Right lobe of liver (tissue), 6 donors: ENCODE measurements at regions not wholly inside any gene's neighbourhood (a gene's known extent, or its start where the extent isn't known, plus 50 kb on each side); places are given as distances from the start of the nearest gene placed in this dataset.

ENCODE experiments used
- ATAC-seq, 4 donors: fragments of 200-7000 bp; cut with Tn5 transposase; one replicate each; pipeline ENCODE4 v1.9.1; 2020; ENCODE audit warnings: mild to moderate bottlenecking in 4 of 4, moderate library complexity in 4 of 4
- DNase-seq, 3 donors: peaks; one replicate each; pipeline ENCODE4 v3.0.0-alpha.2; 2020
- H3K27ac ChIP-seq, 3 donors: fragments of 200-600 bp; one replicate each; pipeline ENCODE4 v1.8.0; 2022
- H3K27me3 ChIP-seq, 2 donors: fragments of 200-600 bp; one replicate each; pipeline ENCODE4 v1.8.0; 2022
- H3K36me3 ChIP-seq, 4 donors: fragments of 200-600 bp; sonication (generic) in 1 of 4; one replicate each; pipeline versions ENCODE4 v1.5.1 to v1.8.0; 2017 to 2022; ENCODE audit warnings: control low read depth in 1 of 4
- H3K4me1 ChIP-seq, 4 donors: fragments of 200-600 bp; sonication (generic) in 1 of 4; one replicate each; pipeline versions ENCODE4 v1.5.1 to v1.8.0; 2017 to 2022; ENCODE audit warnings: control low read depth in 1 of 4
- H3K4me3 ChIP-seq, 3 donors: fragments of 200-600 bp; one replicate each; pipeline ENCODE4 v1.8.0; 2022
- H3K9me3 ChIP-seq, 4 donors: fragments of 200-600 bp; sonication (generic) in 1 of 4; one replicate each; pipeline versions ENCODE4 v1.5.1 to v1.8.0; 2017 to 2022; ENCODE audit warnings: control low read depth in 1 of 4
- CTCF ChIP-seq, 4 donors: fragments of 200-600 bp in 3 of 4; fragments of 450-650 bp in 1 of 4; IDR thresholded peaks; one replicate each; pipeline versions ENCODE4 v1.5.1 to v1.8.0; 2016 to 2022; ENCODE audit warnings: antibody characterized with exemption in 4 of 4, mild to moderate bottlenecking in 2 of 4
- POLR2A ChIP-seq: fragments of 450-650 bp; IDR thresholded peaks from one replicate; pipeline ENCODE4 v1.6.1; 2017; ENCODE audit warnings: antibody characterized with exemption, mild to moderate bottlenecking
- WGBS: methylation state at CpG from one replicate; pipeline ENCODE4 v1.1.6; 2018; ENCODE audit warnings: low coverage, low lambda C conversion rate; ENCODE audit not compliant: insufficient coverage; ENCODE audit errors: missing lambda C conversion rate; 5-methylcytosine and 5-hydroxymethylcytosine counted together
- intact Hi-C, 2 donors: fragments of 100-400 bp; cut with DNase I; formaldehyde crosslinking; loops; one replicate each; pipeline versions ENCODE4 v1.11.2 to v1.14.1; 2022
- donor health status: DM: no; HTN: yes; CAD: no.
- donor health status: DM: no; HTN: no; CAD: no.
- donor health status: DM: no; HTN: no; CAD: no.
- donor health status: DM: no; HTN: yes; CAD: no.
- donor health status: DM: no; HTN: yes; CAD: no.

- Histone ChIP-seq H3K27ac (no peak overlapping the region), H3K4me1 (peaks cover 0 to 4% (median 0%) of the 10 kb centered on the region in 4 donors), H3K36me3 (no peaks in the 10 kb centered on the region), H3K9me3 (no peaks in the 10 kb centered on the region), H3K27me3 (no peaks in the 10 kb centered on the region), H3K4me3 (no peak overlapping the region)
- WGBS = 85% methylated on average over 4 of the region's 13 CpGs
- peak in 2 of 4 donors; percentile 11 to 26 for ATAC-seq
- intact Hi-C loops = no loop called here
- DNase-seq = peak in 1 of 3 donors; percentile 52
- TF ChIP-seq CTCF (IDR thresholded peaks at IDR 0.05) (no peak), POLR2A (no peak)
Measured at GRCh38 chr2:43044093-43044681, 182.2 kb downstream of the ZFP36L2 start.

- Histone ChIP-seq H3K4me1 (peaks cover 0 to 4% (median 0%) of the 10 kb centered on the region in 4 donors), H3K4me3 (no peak overlapping the region), H3K9me3 (no peaks in the 10 kb centered on the region), H3K27ac (no peak overlapping the region), H3K36me3 (no peaks in the 10 kb centered on the region), H3K27me3 (no peaks in the 10 kb centered on the region)
- WGBS = 75% methylated on average over 4 of the region's 8 CpGs
- no peak for ATAC-seq
- DNase-seq = peak in 1 of 3 donors; percentile 39
- TF ChIP-seq POLR2A (no peak), CTCF (IDR thresholded peaks at IDR 0.05) (no peak)
- intact Hi-C loops = no loop called here
Measured at GRCh38 chr2:43043553-43043870, 182.9 kb downstream of the ZFP36L2 start.

GRCh38 chr2:43041661-43042360, 184.6 kb downstream of the ZFP36L2 start:
- H3K9me3 ChIP-seq = no peaks in the 10 kb centered on the region
- 88% methylated on average over 3 of the region's 8 CpGs for WGBS
- no peak for TF ChIP-seq POLR2A
- TF ChIP-seq CTCF (IDR thresholded peaks at IDR 0.05) = no peak
- DNase-seq = peak in 1 of 3 donors; percentile 37
- H3K36me3 ChIP-seq = no peaks in the 10 kb centered on the region
- H3K27ac ChIP-seq = no peak overlapping the region
- intact Hi-C loops = no loop called here
- ATAC-seq = peak in 1 of 4 donors; percentile 9
- no peak overlapping the region for H3K4me3 ChIP-seq
- peaks cover 0 to under 1% (median 0%) of the 10 kb centered on the region in 4 donors for H3K4me1 ChIP-seq
- H3K27me3 ChIP-seq = no peaks in the 10 kb centered on the region

- Histone ChIP-seq H3K27ac (no peak overlapping the region), H3K36me3 (no peaks in the 10 kb centered on the region), H3K27me3 (no peaks in the 10 kb centered on the region), H3K9me3 (no peaks in the 10 kb centered on the region), H3K4me3 (no peak overlapping the region), H3K4me1 (no peaks in the 10 kb centered on the region)
- no CpG with 5 or more reads among the region's 4 CpGs for WGBS
- DNase-seq = peak in 1 of 3 donors; percentile 16
- TF ChIP-seq POLR2A (no peak), CTCF (IDR thresholded peaks at IDR 0.05) (no peak)
- intact Hi-C loops = no loop called here
- no peak for ATAC-seq
Measured at GRCh38 chr2:43041173-43041591, 185.2 kb downstream of the ZFP36L2 start.
